Loucy (cell line): ENCODE measurements at regions not wholly inside any gene's neighbourhood (a gene's known extent, or its start where the extent isn't known, plus 50 kb on each side); places are given as distances from the start of the nearest gene placed in this dataset.

ENCODE experiments used
- H2AFZ ChIP-seq: fragments of 200-600 bp; sonication (generic); 2 replicates; pipeline ENCODE4 v1.6.0; 2016; ENCODE audit warnings: antibody characterized with exemption, mild to moderate bottlenecking, low read length, moderate library complexity
- H3F3A ChIP-seq: fragments of 200-600 bp; 2 replicates; pipeline ENCODE4 v1.6.0; 2016; ENCODE audit warnings: antibody characterized with exemption, low read depth, mild to moderate bottlenecking
- H3K27me3 ChIP-seq: fragments of 200-600 bp; sonication (generic); 2 replicates; pipeline ENCODE4 v1.6.1; 2014; ENCODE audit warnings: low read length, mild to moderate bottlenecking; ENCODE audit not compliant: insufficient read depth, poor library complexity, severe bottlenecking
- H3K36me3 ChIP-seq: fragments of 200-600 bp; sonication (generic); 2 replicates; pipeline ENCODE4 v1.6.1; 2016; ENCODE audit warnings: low read length; ENCODE audit not compliant: insufficient read depth
- H3K4me1 ChIP-seq: fragments of 200-600 bp; sonication (generic); 2 replicates; pipeline ENCODE4 v1.5.1; 2014; ENCODE audit warnings: low read length, mild to moderate bottlenecking; ENCODE audit not compliant: insufficient read depth, poor library complexity, severe bottlenecking
- H3K4me2 ChIP-seq: fragments of 200-600 bp; sonication (generic); 2 replicates; pipeline ENCODE4 v1.6.0; 2014; ENCODE audit warnings: antibody characterized with exemption, low read length, low read depth, mild to moderate bottlenecking; ENCODE audit not compliant: poor library complexity, severe bottlenecking
- H3K4me3 ChIP-seq: fragments of 200-600 bp; sonication (generic); 2 replicates; pipeline ENCODE4 v1.5.1; 2014; ENCODE audit warnings: low read length, mild to moderate bottlenecking, mixed read lengths; ENCODE audit not compliant: poor library complexity, severe bottlenecking
- H3K79me2 ChIP-seq: fragments of 200-600 bp; sonication (generic); 2 replicates; pipeline ENCODE4 v1.6.1; 2014; ENCODE audit warnings: low read length; ENCODE audit not compliant: insufficient read depth
- H3K9ac ChIP-seq: fragments of 200-600 bp; sonication (generic); 2 replicates; pipeline ENCODE4 v1.6.0; 2014; ENCODE audit warnings: mild to moderate bottlenecking, low read depth, low read length, moderate library complexity; ENCODE audit not compliant: poor library complexity, severe bottlenecking
- H3K9me2 ChIP-seq: fragments of 200-600 bp; sonication (generic); replicated peaks from 2 replicates; pipeline ENCODE4 v1.6.1; 2016; ENCODE audit warnings: low read depth, low read length, mixed read lengths
- H3K9me3 ChIP-seq: fragments of 200-600 bp; sonication (generic); 2 replicates; pipeline ENCODE4 v1.6.1; 2014; ENCODE audit warnings: mild to moderate bottlenecking, antibody characterized with exemption, low read length, low read depth; ENCODE audit not compliant: insufficient read depth
- H4K20me1 ChIP-seq: fragments of 200-600 bp; sonication (generic); 2 replicates; pipeline ENCODE4 v1.6.0; 2014; ENCODE audit warnings: antibody characterized with exemption, low read length, mild to moderate bottlenecking; ENCODE audit not compliant: insufficient read depth, poor library complexity, severe bottlenecking
- CTCF ChIP-seq: fragments of 200-600 bp; sonication (generic); conservative IDR thresholded peaks from 2 replicates; pipeline ENCODE4 v1.5.1; 2014; ENCODE audit warnings: mild to moderate bottlenecking, antibody characterized with exemption, low read length
- EZH2phosphoT487 ChIP-seq: fragments of 200-600 bp; IDR thresholded peaks from 2 replicates; pipeline ENCODE4 v1.6.1; 2018; ENCODE audit warnings: antibody characterized with exemption, mild to moderate bottlenecking, moderate library complexity, borderline replicate concordance

GRCh38 chr9:15047028-15047551 lies 136.9 kb upstream of the FREM1 start:
- H3K27me3 ChIP-seq = no peaks in the 10 kb centered on the region
- H4K20me1 ChIP-seq = no peaks in the 10 kb centered on the region
- H3K9me3 ChIP-seq = no peaks in the 10 kb centered on the region
- no peaks in the 10 kb centered on the region for H3K36me3 ChIP-seq
- H3K9ac ChIP-seq = no peak overlapping the region
- no peak overlapping the region for H3K4me3 ChIP-seq
- H3K4me2 ChIP-seq = no peak overlapping the region
- no peak overlapping the region for H2AFZ ChIP-seq
- no peaks in the 10 kb centered on the region for H3K9me2 ChIP-seq
- H3F3A ChIP-seq = no peaks in the 10 kb centered on the region
- no peaks in the 10 kb centered on the region for H3K79me2 ChIP-seq
- no peaks in the 10 kb centered on the region for H3K4me1 ChIP-seq
- TF ChIP-seq CTCF (no peak), EZH2phosphoT487 (no peak)

GRCh38 chr9:15033316-15033715 lies 123.1 kb upstream of the FREM1 start:
- Histone ChIP-seq H3K79me2 (no peaks in the 10 kb centered on the region), H3K9ac (no peak overlapping the region), H3F3A (no peaks in the 10 kb centered on the region), H3K36me3 (no peaks in the 10 kb centered on the region), H3K4me2 (no peak overlapping the region), H4K20me1 (no peaks in the 10 kb centered on the region), H3K4me3 (no peak overlapping the region), H3K4me1 (no peaks in the 10 kb centered on the region), H2AFZ (no peak overlapping the region), H3K27me3 (no peaks in the 10 kb centered on the region), H3K9me3 (no peaks in the 10 kb centered on the region), H3K9me2 (no peaks in the 10 kb centered on the region)
- TF ChIP-seq EZH2phosphoT487 (no peak), CTCF (no peak)

GRCh38 chr9:15032860-15033259 lies 122.6 kb upstream of the FREM1 start:
- H3K9ac ChIP-seq = no peak overlapping the region
- no peaks in the 10 kb centered on the region for H4K20me1 ChIP-seq
- no peaks in the 10 kb centered on the region for H3F3A ChIP-seq
- no peaks in the 10 kb centered on the region for H3K9me3 ChIP-seq
- no peak overlapping the region for H3K4me2 ChIP-seq
- H3K27me3 ChIP-seq = no peaks in the 10 kb centered on the region
- H3K4me1 ChIP-seq = no peaks in the 10 kb centered on the region
- no peaks in the 10 kb centered on the region for H3K9me2 ChIP-seq
- H3K4me3 ChIP-seq = no peak overlapping the region
- no peaks in the 10 kb centered on the region for H3K36me3 ChIP-seq
- TF ChIP-seq EZH2phosphoT487 (no peak), CTCF (no peak)
- no peak overlapping the region for H2AFZ ChIP-seq
- no peaks in the 10 kb centered on the region for H3K79me2 ChIP-seq
